HG03066 (cell line): ENCODE measurements at regions not wholly inside any gene's neighbourhood (a gene's known extent, or its start where the extent isn't known, plus 50 kb on each side); places are given as distances from the start of the nearest gene placed in this dataset.

Experiments used
- ATAC-seq: cut with Tn5 transposase; IDR thresholded peaks from one replicate; pipeline ENCODE4 v1.9.1; 2021; ENCODE audit warnings: low read depth; ENCODE audit not compliant: unreplicated experiment

GRCh38 chr21:23740463-23740862 is 1866.8 kb downstream of the MRPL39 start:
- ATAC-seq: no peak

GRCh38 chr21:23732776-23733175 is 1874.5 kb downstream of the MRPL39 start:
- ATAC-seq: no peak

GRCh38 chr21:23729331-23729730 is 1878.0 kb downstream of the MRPL39 start:
- ATAC-seq: no peak

GRCh38 chr21:23725576-23725975 is 1881.7 kb downstream of the MRPL39 start:
- no peak for ATAC-seq

GRCh38 chr21:23718446-23719285 is 1888.6 kb downstream of the MRPL39 start:
- ATAC-seq: no peak

- no peak for ATAC-seq
Observed at GRCh38 chr21:23712166-23712565, 1895.1 kb downstream of the MRPL39 start.

GRCh38 chr21:23706431-23706830 is 1900.8 kb downstream of the MRPL39 start:
- no peak for ATAC-seq

GRCh38 chr21:23699402-23699801 is 1907.9 kb downstream of the MRPL39 start:
- ATAC-seq: no peak

- no peak for ATAC-seq
Observed at GRCh38 chr21:23698619-23699018, 1908.7 kb downstream of the MRPL39 start.

GRCh38 chr21:23695443-23695842 is 1911.8 kb downstream of the MRPL39 start:
- no peak for ATAC-seq

- ATAC-seq: no peak
Observed at GRCh38 chr21:23694390-23694789, 1912.9 kb downstream of the MRPL39 start.

GRCh38 chr21:23690316-23690715 is 1917.0 kb downstream of the MRPL39 start:
- ATAC-seq: no peak

- no peak for ATAC-seq
Observed at GRCh38 chr21:23686737-23687523, 1920.4 kb downstream of the MRPL39 start.

GRCh38 chr21:23684431-23684830 is 1922.8 kb downstream of the MRPL39 start:
- no peak for ATAC-seq

- no peak for ATAC-seq
Observed at GRCh38 chr21:23664193-23664694, 1943.0 kb downstream of the MRPL39 start.

GRCh38 chr21:23660560-23660959 is 1946.7 kb downstream of the MRPL39 start:
- no peak for ATAC-seq

GRCh38 chr21:23644768-23645167 is 1962.5 kb downstream of the MRPL39 start:
- ATAC-seq: no peak

- ATAC-seq: no peak
Observed at GRCh38 chr21:23639721-23640120, 1967.6 kb downstream of the MRPL39 start.

GRCh38 chr21:23638131-23638695 is 1969.1 kb downstream of the MRPL39 start:
- ATAC-seq: no peak

- no peak for ATAC-seq
Observed at GRCh38 chr21:23633447-23633940, 1973.8 kb downstream of the MRPL39 start.

GRCh38 chr21:23624281-23624680 is 1983.0 kb downstream of the MRPL39 start:
- no peak for ATAC-seq
